Astrocyte of the cerebellum (primary cell): ENCODE measurements at regions not wholly inside any gene's neighbourhood (a gene's known extent, or its start where the extent isn't known, plus 50 kb on each side); places are given as distances from the start of the nearest gene placed in this dataset.
"Not testable (repeated sequence)": the region's sequence is repeated elsewhere in the genome, so short reads cannot be mapped to it uniquely, and the experiment has no call there.

Source experiments
- DNase-seq: peaks from one replicate; pipeline ENCODE4 v3.0.0-alpha.2; 2011; ENCODE audit warnings: low read depth
- H3K4me3 ChIP-seq: 2 replicates; pipeline ENCODE4 v1.5.1; 2011; ENCODE audit warnings: mild to moderate bottlenecking, low read depth, low read length, moderate library complexity
- CTCF ChIP-seq: IDR thresholded peaks from 2 replicates; pipeline ENCODE4 v1.5.1; 2012; ENCODE audit warnings: low read length, low read depth, moderate library complexity, mild to moderate bottlenecking; ENCODE audit errors: missing control alignments
- in situ Hi-C: cut with HindIII; loops from 2 replicates; pipeline ENCODE4 v1.10.0; 2017; ENCODE audit warnings: low sequenced_read_pairs

- TF ChIP-seq CTCF = no peak
- no peak for DNase-seq
- no peak overlapping the region for H3K4me3 ChIP-seq
- in situ Hi-C loops = no loop called here
Measured at GRCh38 chr13:90258129-90258528, 1089.4 kb upstream of the MIR17HG start.

GRCh38 chr13:90261343-90261742 lies 1086.1 kb upstream of the MIR17HG start:
- TF ChIP-seq CTCF = no peak

GRCh38 chr13:90270226-90270625 lies 1077.3 kb upstream of the MIR17HG start:
- H3K4me3 ChIP-seq = no peak overlapping the region
- no peak for TF ChIP-seq CTCF
- in situ Hi-C loops = no loop called here
- no peak for DNase-seq

More at GRCh38 chr13:90261343-90261742, 1086.1 kb upstream of the MIR17HG start:
- H3K4me3 ChIP-seq = no peak overlapping the region
- in situ Hi-C loops = no loop called here
- DNase-seq = no peak

GRCh38 chr13:90272356-90272755 lies 1075.1 kb upstream of the MIR17HG start:
- DNase-seq = peak; percentile 58
- in situ Hi-C loops = no loop called here
- no peak overlapping the region for H3K4me3 ChIP-seq
- TF ChIP-seq CTCF = no peak

GRCh38 chr13:90276216-90276615 lies 1071.3 kb upstream of the MIR17HG start:
- DNase-seq = no peak
- in situ Hi-C loops = no loop called here
- H3K4me3 ChIP-seq = no peak overlapping the region
- TF ChIP-seq CTCF = no peak

GRCh38 chr13:90278231-90278630 lies 1069.3 kb upstream of the MIR17HG start:
- DNase-seq, in situ Hi-C loops, H3K4me3 ChIP-seq: not testable (repeated sequence)

GRCh38 chr13:90281709-90282108 lies 1065.8 kb upstream of the MIR17HG start:
- TF ChIP-seq CTCF = no peak
- no peak overlapping the region for H3K4me3 ChIP-seq
- no peak for DNase-seq
- in situ Hi-C loops = no loop called here
